ENCODE measurements at regions not wholly inside any gene's neighbourhood (a gene's known extent, or its start where the extent isn't known, plus 50 kb on each side); places are given as distances from the start of the nearest gene placed in this dataset.

- ATAC-seq (no peak), DNase-seq (ENCODE audit: low spot score) (no peak)
- H3K9me2 ChIP-seq (ENCODE audit: insufficient read depth) = no peaks in the 10 kb centered on the region
- no peaks in the 10 kb centered on the region for H3K79me2 ChIP-seq (replicated peaks; ENCODE audit: insufficient read depth)
- no peak overlapping the region for H3K27ac ChIP-seq (ENCODE audit: low read depth)
- no peak overlapping the region for H3K4me2 ChIP-seq
- no peaks in the 10 kb centered on the region for H3K9me3 Mint-ChIP-seq
- no peak overlapping the region; the same call in 1 of the 2 replicates for H3K27ac Mint-ChIP-seq
- no peaks in the 10 kb centered on the region for H3F3A ChIP-seq (replicated peaks; ENCODE audit: low read depth)
- H4K20me1 ChIP-seq (replicated peaks; ENCODE audit: insufficient read depth) = no peaks in the 10 kb centered on the region
- no peaks in the 10 kb centered on the region for H3K36me3 ChIP-seq (ENCODE audit: insufficient read depth)
- no peaks in the 10 kb centered on the region for H3K27me3 ChIP-seq (ENCODE audit: insufficient read depth)
- TF ChIP-seq POLR2AphosphoS5 (IDR thresholded peaks at IDR 0.05; ENCODE audit: low read depth) = no peak
- TF ChIP-seq NANOG (IDR thresholded peaks at IDR 0.05; ENCODE audit: borderline replicate concordance) = no peak
- TF ChIP-seq ETS1 (IDR thresholded peaks at IDR 0.05) = no peak
- TF ChIP-seq CTCF (conservative IDR thresholded peaks at IDR 0.05; ENCODE audit: low read depth in 2 of 2) = no peak
- TF ChIP-seq ZNF114 (CRISPR knock-in tag; IDR thresholded peaks at IDR 0.05) = no peak
- TF ChIP-seq REST (IDR thresholded peaks at IDR 0.05; ENCODE audit: unreplicated experiment) = no peak
- TF ChIP-seq CREB1 (CRISPR knock-in tag; IDR thresholded peaks at IDR 0.05; ENCODE audit: low read depth) = no peak
- TF ChIP-seq ZNF462 (CRISPR knock-in tag; IDR thresholded peaks at IDR 0.05) = no peak
- TF ChIP-seq ZNF331 (CRISPR knock-in tag; IDR thresholded peaks at IDR 0.05; ENCODE audit: low read depth) = no peak
- TF ChIP-seq JUNB (IDR thresholded peaks at IDR 0.05; ENCODE audit: unreplicated experiment) = no peak
- TF ChIP-seq EZH2phosphoT487 (IDR thresholded peaks at IDR 0.05; ENCODE audit: unreplicated experiment) = no peak
- TF ChIP-seq EZH2 (IDR thresholded peaks at IDR 0.05; ENCODE audit: low read depth, unreplicated experiment) = no peak
- no peak for TF ChIP-seq STAT1 (IDR thresholded peaks at IDR 0.05; ENCODE audit: unreplicated experiment)
- H3K4me1 Mint-ChIP-seq = peaks cover 16% of the 10 kb centered on the region
- no peak overlapping the region for H3K4me3 Mint-ChIP-seq
- H2AFZ ChIP-seq = no peak overlapping the region; the same call in 1 of the 2 replicates
- H3K27me3 Mint-ChIP-seq (ENCODE audit: insufficient read depth, low read depth, poor library complexity) = peaks cover 2% of the 10 kb centered on the region
- H3K4me3 ChIP-seq = no peak overlapping the region
- no peaks in the 10 kb centered on the region; the same call in 2 of the 3 replicates for H3K36me3 Mint-ChIP-seq (ENCODE audit: low read depth)
- peaks cover 16% of the 10 kb centered on the region for H3K4me1 ChIP-seq (ENCODE audit: insufficient read depth)
Measured at GRCh38 chr5:19031491-19031890, 956.5 kb downstream of the CDH18 start.
